GM12878 (cell line): ENCODE measurements at regions not wholly inside any gene's neighbourhood (a gene's known extent, or its start where the extent isn't known, plus 50 kb on each side); places are given as distances from the start of the nearest gene placed in this dataset.

Experiments
- CREB1 ChIP-seq: IDR thresholded peaks from 2 replicates; pipeline ENCODE4 v1.6.1; 2012; ENCODE audit warnings: low read depth, mild to moderate bottlenecking, inconsistent platforms
- CTCF ChIP-seq, 3 experiments: IDR thresholded peaks in 2 of 3; conservative IDR thresholded peaks in 1 of 3; 2 replicates each; pipeline ENCODE4 v1.5.1; 2011; ENCODE audit warnings: low read depth in 3 of 3, low read length in 3 of 3, mild to moderate bottlenecking in 3 of 3, control low read depth in 2 of 3, moderate library complexity in 2 of 3, inconsistent platforms in 1 of 3, mixed read lengths in 1 of 3; ENCODE audit not compliant: control insufficient read depth in 2 of 3, insufficient read depth in 1 of 3; ENCODE audit errors: extremely low read depth in 1 of 3
- DPF2 ChIP-seq: fragments of 450-650 bp; IDR thresholded peaks from 2 replicates; pipeline ENCODE4 v1.6.1; 2017; ENCODE audit warnings: mild to moderate bottlenecking
- NFIC ChIP-seq: IDR thresholded peaks from 2 replicates; pipeline ENCODE4 v1.6.1; 2012; ENCODE audit warnings: low read depth, mild to moderate bottlenecking, inconsistent platforms, low read length, moderate library complexity
- STAT1 ChIP-seq: fragments of 450-650 bp; conservative IDR thresholded peaks from 2 replicates; pipeline ENCODE4 v1.6.1; 2014; ENCODE audit warnings: antibody characterized with exemption, mild to moderate bottlenecking
- TARDBP ChIP-seq: IDR thresholded peaks from 2 replicates; pipeline ENCODE4 v1.6.1; 2016; ENCODE audit warnings: borderline replicate concordance
- TCF12 ChIP-seq: IDR thresholded peaks from 2 replicates; pipeline ENCODE4 v1.6.1; 2011; ENCODE audit warnings: low read depth, mild to moderate bottlenecking, low read length
- USF1 ChIP-seq: IDR thresholded peaks from 2 replicates; pipeline ENCODE4 v1.6.1; 2011; ENCODE audit warnings: borderline replicate concordance, low read depth, mild to moderate bottlenecking, moderate library complexity, mixed read lengths, low read length; ENCODE audit not compliant: insufficient read depth; ENCODE audit errors: extremely low read length
- ZNF274 ChIP-seq: IDR thresholded peaks from one replicate; pipeline ENCODE4 v1.8.0; 2011; ENCODE audit not compliant: insufficient read length, insufficient read depth
- TF ChIP-seq, protein P1 (sequence below): fragments of 450-650 bp; IDR thresholded peaks from 2 replicates; pipeline ENCODE4 v1.6.1; 2014; ENCODE audit warnings: mild to moderate bottlenecking

GRCh38 chr11:43554148-43554473 lies 126.4 kb upstream of the HSD17B12 start:
- no peak for TF ChIP-seq CTCF (IDR thresholded peaks at IDR 0.05 in 2 of 3, conservative IDR thresholded peaks at IDR 0.05 in 1 of 3; ENCODE audit: control insufficient read depth in 2 of 3, extremely low read depth in 1 of 3, insufficient read depth in 1 of 3, low read depth in 3 of 3, low read length in 3 of 3)
- no peak for TF ChIP-seq STAT1
- no peak for TF ChIP-seq DPF2
- TF ChIP-seq NFIC: no peak
- TF ChIP-seq, protein P1, sequence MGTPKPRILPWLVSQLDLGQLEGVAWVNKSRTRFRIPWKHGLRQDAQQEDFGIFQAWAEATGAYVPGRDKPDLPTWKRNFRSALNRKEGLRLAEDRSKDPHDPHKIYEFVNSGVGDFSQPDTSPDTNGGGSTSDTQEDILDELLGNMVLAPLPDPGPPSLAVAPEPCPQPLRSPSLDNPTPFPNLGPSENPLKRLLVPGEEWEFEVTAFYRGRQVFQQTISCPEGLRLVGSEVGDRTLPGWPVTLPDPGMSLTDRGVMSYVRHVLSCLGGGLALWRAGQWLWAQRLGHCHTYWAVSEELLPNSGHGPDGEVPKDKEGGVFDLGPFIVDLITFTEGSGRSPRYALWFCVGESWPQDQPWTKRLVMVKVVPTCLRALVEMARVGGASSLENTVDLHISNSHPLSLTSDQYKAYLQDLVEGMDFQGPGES: no peak
- TF ChIP-seq ZNF274: no peak
- no peak for TF ChIP-seq USF1
- TF ChIP-seq TCF12: no peak
- no peak for TF ChIP-seq CREB1
- TF ChIP-seq TARDBP: no peak
